ENCODE measurements at regions not wholly inside any gene's neighbourhood (a gene's known extent, or its start where the extent isn't known, plus 50 kb on each side); places are given as distances from the start of the nearest gene placed in this dataset.

- WGBS, 2 donors = 55 to 58% methylated on average over 2 of the region's 2 CpGs
- TF ChIP-seq POLR2AphosphoS5 (IDR thresholded peaks at IDR 0.05) = no peak
- no peak for TF ChIP-seq CTCF (IDR thresholded peaks at IDR 0.05)
- no peak for TF ChIP-seq POLR2A (IDR thresholded peaks at IDR 0.05)
- no peak for TF ChIP-seq EP300 (IDR thresholded peaks at IDR 0.05)
- no peak overlapping the region for H3K4me3 ChIP-seq
- H3K4me1 ChIP-seq = no peaks in the 10 kb centered on the region
- no peak overlapping the region for H3K27ac ChIP-seq
- no peaks in the 10 kb centered on the region for H3K9me3 ChIP-seq
- intact Hi-C loops (cut with DNase I) = no loop called here
- DNase-seq = no peak
- H3K36me3 ChIP-seq = no peaks in the 10 kb centered on the region
- no peaks in the 10 kb centered on the region for H3K27me3 ChIP-seq
Measured at GRCh38 chr2:228509021-228509420, 327.5 kb upstream of the SPHKAP start.

GRCh38 chr2:228507870-228508269 is 326.4 kb upstream of the SPHKAP start:
- H3K36me3 ChIP-seq = no peaks in the 10 kb centered on the region
- no peaks in the 10 kb centered on the region for H3K9me3 ChIP-seq
- H3K4me1 ChIP-seq = no peaks in the 10 kb centered on the region
- TF ChIP-seq EP300 (IDR thresholded peaks at IDR 0.05) (no peak), POLR2A (IDR thresholded peaks at IDR 0.05) (no peak), POLR2AphosphoS5 (IDR thresholded peaks at IDR 0.05) (no peak)
- 53 to 72% methylated on average over 3 of the region's 3 CpGs for WGBS, 2 donors
- DNase-seq = no peak
- no peak overlapping the region for H3K27ac ChIP-seq
- H3K4me3 ChIP-seq = no peak overlapping the region
- H3K27me3 ChIP-seq = no peaks in the 10 kb centered on the region
- intact Hi-C loops (cut with DNase I) = no loop called here

GRCh38 chr2:228507231-228507824 is 325.8 kb upstream of the SPHKAP start:
- Histone ChIP-seq H3K4me1 (no peaks in the 10 kb centered on the region), H3K9me3 (no peaks in the 10 kb centered on the region), H3K27me3 (no peaks in the 10 kb centered on the region), H3K4me3 (no peak overlapping the region), H3K36me3 (no peaks in the 10 kb centered on the region), H3K27ac (no peak overlapping the region)
- TF ChIP-seq POLR2A (IDR thresholded peaks at IDR 0.05) = no peak
- no peak for TF ChIP-seq POLR2AphosphoS5 (IDR thresholded peaks at IDR 0.05)
- TF ChIP-seq CTCF (IDR thresholded peaks at IDR 0.05) = no peak
- TF ChIP-seq EP300 (IDR thresholded peaks at IDR 0.05) = no peak
- intact Hi-C loops (cut with DNase I) = no loop called here
- no peak for DNase-seq
- WGBS, 2 donors = 64 to 80% methylated on average over 6 of the region's 6 CpGs

GRCh38 chr2:228503731-228504130 is 322.2 kb upstream of the SPHKAP start:
- TF ChIP-seq EP300 (IDR thresholded peaks at IDR 0.05) (no peak), POLR2AphosphoS5 (IDR thresholded peaks at IDR 0.05) (no peak), POLR2A (IDR thresholded peaks at IDR 0.05) (no peak), CTCF (IDR thresholded peaks at IDR 0.05) (no peak)
- H3K27ac ChIP-seq = no peak overlapping the region
- DNase-seq = no peak

GRCh38 chr2:228493852-228494251 is 312.4 kb upstream of the SPHKAP start:
- intact Hi-C loops (cut with DNase I) = no loop called here

More at GRCh38 chr2:228503731-228504130, 322.2 kb upstream of the SPHKAP start:
- Histone ChIP-seq H3K36me3 (no peaks in the 10 kb centered on the region), H3K4me3 (no peak overlapping the region), H3K4me1 (no peaks in the 10 kb centered on the region), H3K27me3 (no peaks in the 10 kb centered on the region), H3K9me3 (no peaks in the 10 kb centered on the region)
- intact Hi-C loops (cut with DNase I) = no loop called here

More at GRCh38 chr2:228493852-228494251, 312.4 kb upstream of the SPHKAP start:
- H3K36me3 ChIP-seq = no peaks in the 10 kb centered on the region
- no peak for TF ChIP-seq POLR2AphosphoS5 (IDR thresholded peaks at IDR 0.05)
- no peak for TF ChIP-seq POLR2A (IDR thresholded peaks at IDR 0.05)
- no peak for TF ChIP-seq EP300 (IDR thresholded peaks at IDR 0.05)
- no peak for TF ChIP-seq CTCF (IDR thresholded peaks at IDR 0.05)
- no peak overlapping the region for H3K27ac ChIP-seq
- no peaks in the 10 kb centered on the region for H3K9me3 ChIP-seq
- H3K4me1 ChIP-seq = no peaks in the 10 kb centered on the region
- H3K27me3 ChIP-seq = no peaks in the 10 kb centered on the region
- no peak for DNase-seq
- no peak overlapping the region for H3K4me3 ChIP-seq
- 91 to 97% methylated on average over 3 of the region's 3 CpGs for WGBS, 2 donors

Measured in sigmoid colon (tissue), 6 donors.